Activated T-cell treated with anti-CD3 and anti-CD28 coated beads, Interleukin-2, amount 50 U/mL, for 4 hours (primary cell): ENCODE measurements at regions not wholly inside any gene's neighbourhood (a gene's known extent, or its start where the extent isn't known, plus 50 kb on each side); places are given as distances from the start of the nearest gene placed in this dataset.

Source experiments
- ATAC-seq, 2 donors: fragments of 200-7000 bp; cut with Tn5 transposase; one replicate each; pipeline ENCODE4 v1.10.0; 2021
- DNase-seq: peaks from one replicate; pipeline ENCODE4 v3.0.0-alpha.2; 2020
- H3K27me3 Mint-ChIP-seq: one replicate; pipeline ENCODE4 v1.8.0; 2021; ENCODE audit warnings: low read depth, mixed read lengths
- H3K36me3 Mint-ChIP-seq: one replicate; pipeline ENCODE4 v1.8.0; 2022; ENCODE audit warnings: mixed read lengths; ENCODE audit not compliant: insufficient read depth
- H3K4me1 Mint-ChIP-seq: one replicate; pipeline ENCODE4 v1.8.0; 2021; ENCODE audit warnings: low read depth, mixed read lengths
- H3K4me3 Mint-ChIP-seq: one replicate; pipeline ENCODE4 v1.8.0; 2021; ENCODE audit warnings: mild to moderate bottlenecking, moderate library complexity, mixed read lengths
- H3K9me3 Mint-ChIP-seq: one replicate; pipeline ENCODE4 v1.8.0; 2021; ENCODE audit warnings: mixed read lengths

GRCh38 chr3:30984855-30985749, 90.6 kb upstream of the GADL1 start:
- H3K36me3 Mint-ChIP-seq, result no peaks in the 10 kb centered on the region
- no peak overlapping the region for H3K4me3 Mint-ChIP-seq
- no peak for ATAC-seq

DNA sequence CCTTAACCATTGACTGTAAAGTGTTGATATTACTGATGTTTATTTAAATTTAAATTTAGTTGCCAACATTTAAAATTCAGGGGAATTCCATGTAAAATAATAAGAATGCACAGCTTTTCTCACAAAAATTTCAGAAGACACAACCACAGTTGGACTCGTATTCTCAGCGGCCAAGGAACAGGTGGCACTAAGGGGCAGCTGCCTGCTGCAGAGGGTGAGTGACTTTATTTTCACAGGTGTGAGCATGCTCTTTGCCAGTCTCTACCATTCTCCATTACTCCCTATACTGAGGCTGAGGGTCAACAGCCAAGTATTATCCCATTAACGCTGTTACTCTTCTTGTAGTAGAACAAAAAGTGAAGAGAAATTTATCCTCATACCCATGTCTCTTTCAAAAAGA, 92.1 kb upstream of the GADL1 start:
- H3K4me3 Mint-ChIP-seq, result no peak overlapping the region
- no peaks in the 10 kb centered on the region for H3K27me3 Mint-ChIP-seq
- H3K4me1 Mint-ChIP-seq, result peaks cover 2% of the 10 kb centered on the region
- H3K36me3 Mint-ChIP-seq, result no peaks in the 10 kb centered on the region
- H3K9me3 Mint-ChIP-seq, result no peaks in the 10 kb centered on the region
- DNase-seq, result no peak
- no peak for ATAC-seq

More at GRCh38 chr3:30984855-30985749, 90.6 kb upstream of the GADL1 start:
- Mint-ChIP-seq H3K9me3 (no peaks in the 10 kb centered on the region), H3K4me1 (peaks cover 2% of the 10 kb centered on the region), H3K27me3 (no peaks in the 10 kb centered on the region)
- DNase-seq, result no peak

DNA sequence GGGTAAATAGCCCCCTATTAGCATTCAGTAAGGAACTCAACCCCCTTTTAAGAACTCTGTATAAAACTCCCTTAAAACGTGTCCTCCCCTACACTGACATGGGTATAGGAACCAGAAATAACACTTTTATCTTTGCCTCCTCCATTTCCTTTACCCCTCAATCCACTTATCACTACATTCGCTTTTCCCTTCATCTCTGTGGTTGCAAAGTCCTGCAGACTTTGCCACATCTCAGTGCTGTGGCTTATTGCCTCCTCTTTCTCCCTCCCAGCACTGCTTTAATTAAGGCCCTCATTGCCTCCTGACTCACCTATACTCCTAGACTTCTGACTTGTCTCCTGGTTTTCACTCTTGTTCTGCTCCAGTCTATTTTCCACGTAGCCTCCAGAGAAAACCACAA, 94.3 kb upstream of the GADL1 start:
- DNase-seq (no peak), ATAC-seq (no peak)
- Mint-ChIP-seq H3K36me3 (no peaks in the 10 kb centered on the region), H3K9me3 (no peaks in the 10 kb centered on the region), H3K4me3 (no peak overlapping the region), H3K27me3 (no peaks in the 10 kb centered on the region), H3K4me1 (peaks cover 2% of the 10 kb centered on the region)

DNA sequence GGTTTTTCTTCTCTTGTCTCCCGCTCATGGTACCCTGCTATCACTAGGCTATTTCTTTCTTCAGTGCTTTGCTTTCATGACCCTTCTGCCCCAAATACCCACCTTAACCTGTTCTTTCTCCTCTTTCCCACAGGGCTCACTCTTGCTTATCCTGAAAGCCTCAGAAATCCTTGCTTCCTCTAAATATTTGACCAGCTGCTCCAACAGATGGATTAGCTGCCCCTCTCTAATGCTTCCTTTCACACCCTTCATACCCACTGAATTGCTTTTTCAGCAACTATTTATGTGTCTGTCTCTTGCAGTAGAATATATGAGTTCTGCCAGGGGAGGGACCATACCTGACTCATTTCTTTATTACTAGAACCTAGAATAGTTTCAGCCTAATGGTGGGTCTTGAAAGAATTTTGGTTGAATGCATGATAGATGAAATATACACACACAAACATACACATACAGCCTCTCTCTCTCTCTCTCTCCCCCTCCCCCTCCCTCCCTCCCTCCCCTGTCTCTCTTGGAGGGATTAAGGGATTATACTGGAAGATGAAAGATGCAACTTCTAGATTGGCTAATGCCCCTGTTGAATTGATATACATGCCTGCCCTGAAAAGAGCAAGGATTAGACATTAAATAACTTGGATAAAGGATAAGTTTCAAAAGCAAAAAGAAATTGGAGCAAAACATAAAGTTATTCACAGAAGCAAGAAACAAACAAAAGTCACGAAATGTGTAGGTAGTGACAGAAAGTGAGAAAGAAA, 95.0 kb upstream of the GADL1 start:
- Mint-ChIP-seq H3K36me3 (no peaks in the 10 kb centered on the region), H3K4me1 (peaks cover 2% of the 10 kb centered on the region), H3K4me3 (no peak overlapping the region), H3K27me3 (no peaks in the 10 kb centered on the region), H3K9me3 (no peaks in the 10 kb centered on the region)
- DNase-seq (no peak), ATAC-seq (no peak)

GRCh38 chr3:30996467-30996866, 102.0 kb upstream of the GADL1 start:
- Mint-ChIP-seq H3K36me3 (no peaks in the 10 kb centered on the region), H3K4me1 (no peaks in the 10 kb centered on the region), H3K27me3 (no peaks in the 10 kb centered on the region)

DNA sequence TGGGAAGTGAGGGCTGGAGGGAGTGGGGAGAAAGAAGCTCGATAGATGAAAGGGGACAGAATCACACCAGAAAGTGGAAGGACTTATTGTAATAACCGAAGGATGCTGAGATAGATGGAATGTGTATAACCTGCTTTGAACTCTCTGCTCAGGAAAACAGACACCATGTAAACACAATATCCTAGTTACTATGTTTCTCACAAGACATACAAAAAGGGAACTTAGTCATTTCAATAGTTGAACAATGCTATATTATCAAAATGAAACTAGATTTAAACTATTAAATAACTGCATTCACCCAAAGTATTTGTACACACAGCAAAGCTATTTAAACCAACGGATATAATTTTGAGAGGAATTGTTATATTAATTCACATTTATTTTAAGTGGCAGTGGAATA, 108.3 kb upstream of the GADL1 start:
- H3K27me3 Mint-ChIP-seq, result no peaks in the 10 kb centered on the region
- no peaks in the 10 kb centered on the region for H3K9me3 Mint-ChIP-seq
- ATAC-seq (no peak), DNase-seq (no peak)
- H3K4me1 Mint-ChIP-seq, result peaks cover 1% of the 10 kb centered on the region
- H3K36me3 Mint-ChIP-seq, result no peaks in the 10 kb centered on the region
- no peak overlapping the region for H3K4me3 Mint-ChIP-seq

More at GRCh38 chr3:30996467-30996866, 102.0 kb upstream of the GADL1 start:
- Mint-ChIP-seq H3K4me3 (no peak overlapping the region), H3K9me3 (no peaks in the 10 kb centered on the region)
- ATAC-seq (no peak), DNase-seq (no peak)

DNA sequence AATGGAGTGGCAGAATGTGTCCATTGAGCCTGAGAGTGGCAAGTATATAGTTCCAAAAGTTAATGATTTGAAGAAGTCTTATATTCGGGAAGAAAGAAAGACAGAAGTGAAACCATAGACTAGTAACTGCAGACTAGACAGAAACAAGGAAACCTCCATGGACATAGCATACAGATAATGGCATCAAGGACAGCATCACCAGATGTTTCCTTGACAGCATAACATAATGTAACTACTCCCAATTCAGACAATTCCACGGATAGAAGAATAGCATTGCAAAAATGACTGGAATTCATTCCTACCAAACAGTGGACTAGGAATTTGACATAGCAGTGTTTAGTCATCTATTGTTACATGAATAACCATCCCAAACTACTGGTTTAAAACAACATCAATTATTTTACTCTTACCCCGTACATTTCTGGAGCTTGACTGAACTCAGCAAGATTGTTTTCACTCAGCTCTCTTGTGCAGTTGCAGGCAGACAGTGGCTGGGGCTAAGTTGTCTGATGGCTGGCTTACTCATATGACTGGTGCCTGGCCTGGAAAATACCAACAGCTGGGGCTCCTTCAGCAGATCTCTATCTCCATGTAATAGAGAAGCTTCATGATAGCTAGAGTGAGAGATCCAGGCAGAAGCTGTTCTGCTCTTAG, 109.7 kb upstream of the GADL1 start:
- Mint-ChIP-seq H3K4me3 (no peak overlapping the region), H3K9me3 (no peaks in the 10 kb centered on the region), H3K27me3 (no peaks in the 10 kb centered on the region), H3K4me1 (peaks cover 4% of the 10 kb centered on the region), H3K36me3 (no peaks in the 10 kb centered on the region)
- ATAC-seq (no peak), DNase-seq (no peak)

- no peaks in the 10 kb centered on the region for H3K36me3 Mint-ChIP-seq
- DNase-seq (no peak), ATAC-seq (no peak)
- H3K27me3 Mint-ChIP-seq, result no peaks in the 10 kb centered on the region
- no peak overlapping the region for H3K4me3 Mint-ChIP-seq
- H3K9me3 Mint-ChIP-seq, result no peaks in the 10 kb centered on the region
- peaks cover 2% of the 10 kb centered on the region for H3K4me1 Mint-ChIP-seq
Observed at GRCh38 chr3:31008994-31009393, 114.5 kb upstream of the GADL1 start.

GRCh38 chr3:31009881-31010280, 115.4 kb upstream of the GADL1 start:
- Mint-ChIP-seq H3K4me3 (no peak overlapping the region), H3K9me3 (no peaks in the 10 kb centered on the region), H3K36me3 (no peaks in the 10 kb centered on the region), H3K4me1 (peaks cover 2% of the 10 kb centered on the region), H3K27me3 (no peaks in the 10 kb centered on the region)
- DNase-seq (no peak), ATAC-seq (no peak)

DNA sequence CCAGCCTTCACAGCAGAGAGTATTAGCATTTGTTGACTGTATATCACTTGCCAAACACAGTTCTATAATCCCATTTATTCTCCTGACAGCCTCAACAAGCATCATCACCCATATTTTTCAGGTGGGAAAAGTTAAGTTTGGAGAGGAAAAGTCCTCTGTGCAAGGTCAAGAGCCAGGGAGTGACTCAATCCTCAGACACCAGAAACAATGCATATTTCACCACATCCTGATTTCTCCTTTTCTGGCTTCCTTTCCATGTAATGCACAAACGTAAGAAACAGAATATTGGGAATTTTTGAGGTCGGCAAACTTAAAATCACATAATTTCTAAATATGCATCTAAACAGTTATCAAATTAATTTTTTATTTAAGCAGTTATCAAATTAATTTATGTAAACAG, 116.0 kb upstream of the GADL1 start:
- Mint-ChIP-seq H3K9me3 (no peaks in the 10 kb centered on the region), H3K36me3 (no peaks in the 10 kb centered on the region), H3K4me1 (peaks cover 2% of the 10 kb centered on the region), H3K4me3 (no peak overlapping the region), H3K27me3 (no peaks in the 10 kb centered on the region)
- DNase-seq (no peak), ATAC-seq (no peak)

GRCh38 chr3:31011380-31011779, 116.9 kb upstream of the GADL1 start:
- no peaks in the 10 kb centered on the region for H3K9me3 Mint-ChIP-seq
- H3K4me3 Mint-ChIP-seq, result no peak overlapping the region
- ATAC-seq (no peak), DNase-seq (no peak)
- no peaks in the 10 kb centered on the region for H3K36me3 Mint-ChIP-seq
- peaks cover 2% of the 10 kb centered on the region for H3K4me1 Mint-ChIP-seq
- no peaks in the 10 kb centered on the region for H3K27me3 Mint-ChIP-seq

DNA sequence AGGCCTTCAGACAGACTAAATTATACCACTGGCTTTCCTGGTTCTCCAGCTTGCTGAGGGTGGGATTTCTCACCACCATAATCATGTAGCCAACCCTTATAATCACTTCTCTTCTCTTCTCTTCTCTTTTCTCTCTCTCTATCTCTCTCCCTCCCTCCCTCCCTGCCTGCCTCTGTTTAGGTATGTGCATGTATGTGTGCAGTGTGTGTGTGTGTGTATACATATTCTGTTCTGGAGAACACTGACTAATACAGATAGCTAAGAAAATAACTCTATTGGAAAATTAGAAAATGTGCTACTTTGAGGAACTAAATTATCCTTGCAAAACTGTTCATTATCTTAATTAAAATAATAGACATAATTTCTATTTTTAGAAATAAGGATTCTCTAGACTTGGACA, 118.6 kb upstream of the GADL1 start:
- Mint-ChIP-seq H3K4me1 (peaks cover 2% of the 10 kb centered on the region), H3K9me3 (no peaks in the 10 kb centered on the region), H3K4me3 (no peak overlapping the region), H3K27me3 (no peaks in the 10 kb centered on the region), H3K36me3 (no peaks in the 10 kb centered on the region)
- ATAC-seq (no peak), DNase-seq (no peak)

DNA sequence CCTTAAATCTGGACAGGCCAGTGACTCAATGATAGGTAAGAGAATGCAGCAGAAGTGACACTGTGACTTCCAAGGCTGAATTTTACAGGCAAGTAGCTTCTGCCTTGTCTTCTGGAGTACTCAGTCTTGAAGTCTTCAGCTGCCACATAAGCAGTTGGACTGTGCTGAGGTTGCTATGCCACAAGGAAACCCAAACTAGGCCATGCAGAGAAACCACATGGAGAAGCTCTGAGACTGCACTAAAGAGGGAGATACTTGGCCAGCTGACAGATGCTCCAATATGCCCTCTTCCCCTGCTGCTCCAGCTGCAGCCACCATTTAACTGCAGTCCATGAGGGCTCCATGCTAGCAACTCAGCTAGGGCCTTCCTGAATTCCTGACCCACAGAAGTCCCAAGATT, 119.4 kb upstream of the GADL1 start:
- no peaks in the 10 kb centered on the region for H3K9me3 Mint-ChIP-seq
- ATAC-seq, result no peak
- H3K4me1 Mint-ChIP-seq, result peaks cover 2% of the 10 kb centered on the region
- no peaks in the 10 kb centered on the region for H3K36me3 Mint-ChIP-seq
- H3K4me3 Mint-ChIP-seq, result no peak overlapping the region
- no peaks in the 10 kb centered on the region for H3K27me3 Mint-ChIP-seq
- no peak for DNase-seq

GRCh38 chr3:31014317-31015040, 120.0 kb upstream of the GADL1 start:
- no peaks in the 10 kb centered on the region for H3K36me3 Mint-ChIP-seq

More at GRCh38 chr3:31014317-31015040, 120.0 kb upstream of the GADL1 start:
- DNase-seq, result no peak
- Mint-ChIP-seq H3K9me3 (no peaks in the 10 kb centered on the region), H3K4me1 (no peaks in the 10 kb centered on the region), H3K4me3 (no peak overlapping the region), H3K27me3 (no peaks in the 10 kb centered on the region)
- no peak for ATAC-seq
